KG1 (cell line): ENCODE measurements at regions not wholly inside any gene's neighbourhood (a gene's known extent, or its start where the extent isn't known, plus 50 kb on each side); places are given as distances from the start of the nearest gene placed in this dataset.

Source experiments
- DNase-seq: peaks from one replicate; lab custom pipeline; 2025; lab: John Stamatoyannopoulos, UW

GRCh38 chr11:15621565-15621964 lies 506.8 kb downstream of the INSC start:
- no peak for DNase-seq

GRCh38 chr11:15622231-15622890 lies 507.6 kb downstream of the INSC start:
- DNase-seq, result no peak

- DNase-seq, result no peak
These were observed 510.0 kb downstream of the INSC start for GRCh38 chr11:15624701-15625100.

- DNase-seq, result no peak
These were observed 511.0 kb downstream of the INSC start for GRCh38 chr11:15625691-15626090.

GRCh38 chr11:15627560-15627959 lies 512.8 kb downstream of the INSC start:
- no peak for DNase-seq

- no peak for DNase-seq
These were observed 515.1 kb downstream of the INSC start for GRCh38 chr11:15629690-15630321.

- DNase-seq, result no peak
These were observed 516.2 kb downstream of the INSC start for GRCh38 chr11:15630896-15631295.

GRCh38 chr11:15635521-15635920 lies 520.8 kb downstream of the INSC start:
- no peak for DNase-seq

GRCh38 chr11:15636521-15637089 lies 521.9 kb downstream of the INSC start:
- no peak for DNase-seq

- no peak for DNase-seq
These were observed 523.7 kb downstream of the INSC start for GRCh38 chr11:15638386-15638787.

- DNase-seq, result no peak
These were observed 525.6 kb downstream of the INSC start for GRCh38 chr11:15640318-15640717.

- DNase-seq, result no peak
These were observed 526.7 kb downstream of the INSC start for GRCh38 chr11:15641271-15642045.

- DNase-seq, result no peak
These were observed 530.5 kb downstream of the INSC start for GRCh38 chr11:15645201-15645600.

GRCh38 chr11:15649371-15650104 lies 534.8 kb downstream of the INSC start:
- no peak for DNase-seq

GRCh38 chr11:15650105-15650938 lies 535.6 kb downstream of the INSC start:
- peak; percentile 64 for DNase-seq

- DNase-seq, result no peak
These were observed 536.3 kb downstream of the INSC start for GRCh38 chr11:15651033-15651432.

- no peak for DNase-seq
These were observed 537.1 kb downstream of the INSC start for GRCh38 chr11:15651816-15652215.

- no peak for DNase-seq
These were observed 538.5 kb downstream of the INSC start for GRCh38 chr11:15653191-15653710.

- no peak for DNase-seq
These were observed 539.7 kb downstream of the INSC start for GRCh38 chr11:15654451-15654850.

- DNase-seq, result no peak
These were observed 540.8 kb downstream of the INSC start for GRCh38 chr11:15655552-15655951.

GRCh38 chr11:15657264-15657663 lies 542.5 kb downstream of the INSC start:
- DNase-seq, result no peak
